SK-N-SH treated with all-trans-retinoic acid at 6 μM for 48 hours (cell line): ENCODE measurements at regions not wholly inside any gene's neighbourhood (a gene's known extent, or its start where the extent isn't known, plus 50 kb on each side); places are given as distances from the start of the nearest gene placed in this dataset.

Experiments
- ATAC-seq: fragments of 200-7000 bp; cut with Tn5 transposase; 3 replicates; pipeline ENCODE4 v1.9.1; 2020; ENCODE audit warnings: mild to moderate bottlenecking, moderate library complexity
- CSDC2 ChIP-seq: fragments of 250-450 bp; sonication (Bioruptor Pico); IDR thresholded peaks from 2 replicates; pipeline ENCODE4 v1.5.0; 2020; ENCODE audit warnings: mild to moderate bottlenecking, moderate library complexity
- CSRNP3 ChIP-seq: fragments of 250-450 bp; sonication (Bioruptor Pico); IDR thresholded peaks from 2 replicates; pipeline ENCODE4 v1.5.1; 2021; ENCODE audit warnings: mild to moderate bottlenecking, moderate library complexity
- ESRRG ChIP-seq: fragments of 250-450 bp; sonication (Bioruptor Pico); IDR thresholded peaks from 2 replicates; pipeline ENCODE4 v1.6.1; 2021; ENCODE audit warnings: mild to moderate bottlenecking
- ISL1 ChIP-seq: fragments of 250-450 bp; sonication (Bioruptor Pico); IDR thresholded peaks from 2 replicates; pipeline ENCODE4 v2.1.2; 2022; ENCODE audit warnings: mild to moderate bottlenecking, moderate library complexity
- OSR1 ChIP-seq: fragments of 250-450 bp; sonication (Bioruptor Pico); IDR thresholded peaks from 2 replicates; pipeline ENCODE4 v1.8.0; 2022; ENCODE audit warnings: moderate library complexity, mild to moderate bottlenecking, inconsistent platforms
- PATZ1 ChIP-seq: fragments of 250-450 bp; sonication (Bioruptor Pico); IDR thresholded peaks from 2 replicates; pipeline ENCODE4 v1.8.0; 2020; ENCODE audit warnings: mild to moderate bottlenecking, moderate library complexity, borderline replicate concordance
- POU6F1 ChIP-seq: fragments of 250-450 bp; sonication (Bioruptor Pico); IDR thresholded peaks from 2 replicates; pipeline ENCODE4 v1.8.0; 2021; ENCODE audit warnings: low read depth, mild to moderate bottlenecking, moderate library complexity, borderline replicate concordance
- PPARA ChIP-seq: fragments of 250-450 bp; sonication (Bioruptor Pico); IDR thresholded peaks from 2 replicates; pipeline ENCODE4 v1.5.0; 2020; ENCODE audit warnings: mild to moderate bottlenecking, borderline replicate concordance
- RARB ChIP-seq: fragments of 250-450 bp; sonication (Bioruptor Pico); IDR thresholded peaks from 2 replicates; pipeline ENCODE4 v1.8.0; 2021; ENCODE audit warnings: mild to moderate bottlenecking, moderate library complexity
- SNAI2 ChIP-seq: fragments of 250-450 bp; sonication (Bioruptor Pico); IDR thresholded peaks from 2 replicates; pipeline ENCODE4 v1.5.0; 2020; ENCODE audit warnings: mild to moderate bottlenecking, moderate library complexity
- TCF4 ChIP-seq: fragments of 250-450 bp; sonication (Bioruptor Pico); IDR thresholded peaks from 2 replicates; pipeline ENCODE4 v1.8.0; 2021; ENCODE audit warnings: mild to moderate bottlenecking, moderate library complexity, borderline replicate concordance
- TOX ChIP-seq: fragments of 250-450 bp; sonication (Bioruptor Pico); IDR thresholded peaks from 2 replicates; pipeline ENCODE4 v1.8.0; 2021; ENCODE audit warnings: mild to moderate bottlenecking, moderate library complexity, borderline replicate concordance
- TSHZ2 ChIP-seq: fragments of 250-450 bp; sonication (Bioruptor Pico); IDR thresholded peaks from 2 replicates; pipeline ENCODE4 v1.5.0; 2020; ENCODE audit warnings: mild to moderate bottlenecking, moderate library complexity
- ZC3H10 ChIP-seq: fragments of 250-450 bp; sonication (Bioruptor Pico); IDR thresholded peaks from 2 replicates; pipeline ENCODE4 v1.5.1; 2021; ENCODE audit warnings: mild to moderate bottlenecking, moderate library complexity
- ZFP3 ChIP-seq: fragments of 250-450 bp; sonication (Bioruptor Pico); IDR thresholded peaks from 2 replicates; pipeline ENCODE4 v1.5.0; 2020; ENCODE audit warnings: mild to moderate bottlenecking, moderate library complexity
- ZFP30 ChIP-seq: fragments of 450-650 bp; formaldehyde crosslinking; IDR thresholded peaks from 2 replicates; pipeline ENCODE4 v1.5.0; 2022; ENCODE audit warnings: mild to moderate bottlenecking, moderate library complexity
- ZNF565 ChIP-seq: fragments of 450-650 bp; formaldehyde crosslinking; conservative IDR thresholded peaks from 2 replicates; pipeline ENCODE4 v1.5.0; 2020; ENCODE audit warnings: low read depth, mild to moderate bottlenecking, moderate library complexity
- ZNF70 ChIP-seq: fragments of 450-650 bp; formaldehyde crosslinking; IDR thresholded peaks from 2 replicates; pipeline ENCODE4 v1.5.0; 2020; ENCODE audit warnings: mild to moderate bottlenecking, moderate library complexity
- ZNF8 ChIP-seq: fragments of 450-650 bp; formaldehyde crosslinking; IDR thresholded peaks from 2 replicates; pipeline ENCODE4 v1.5.0; 2020; ENCODE audit warnings: mild to moderate bottlenecking, moderate library complexity
- TF ChIP-seq, protein P1 (sequence below): fragments of 250-450 bp; sonication (Bioruptor Pico); IDR thresholded peaks from 2 replicates; pipeline ENCODE4 v1.5.1; 2020; ENCODE audit warnings: low read depth, mild to moderate bottlenecking, moderate library complexity

DNA sequence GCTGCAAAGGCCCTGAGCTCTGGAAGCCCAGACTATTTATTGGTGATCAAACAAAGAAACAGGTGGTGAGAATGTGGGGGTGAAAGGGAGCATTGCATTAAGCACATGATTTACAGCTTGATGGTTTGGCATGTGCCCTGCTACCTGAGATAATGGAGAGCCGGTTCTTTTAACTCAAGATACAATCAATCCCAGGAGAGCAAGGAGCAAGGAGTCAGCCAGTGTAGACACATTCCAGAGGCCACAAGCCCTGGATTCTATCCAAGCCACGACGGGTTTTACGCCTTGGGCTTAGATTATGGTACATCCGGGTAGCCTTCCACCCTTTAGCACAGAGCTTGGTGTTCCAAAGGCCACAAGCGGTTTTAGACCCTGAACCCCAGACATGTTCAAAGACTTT, 292.2 kb downstream of the CYLC2 start:
- TF ChIP-seq POU6F1 (no peak), CSRNP3 (CRISPR knock-in tag) (no peak), ISL1 (no peak), TOX (no peak), PPARA (CRISPR knock-in tag) (no peak)
- TF ChIP-seq, protein P1, sequence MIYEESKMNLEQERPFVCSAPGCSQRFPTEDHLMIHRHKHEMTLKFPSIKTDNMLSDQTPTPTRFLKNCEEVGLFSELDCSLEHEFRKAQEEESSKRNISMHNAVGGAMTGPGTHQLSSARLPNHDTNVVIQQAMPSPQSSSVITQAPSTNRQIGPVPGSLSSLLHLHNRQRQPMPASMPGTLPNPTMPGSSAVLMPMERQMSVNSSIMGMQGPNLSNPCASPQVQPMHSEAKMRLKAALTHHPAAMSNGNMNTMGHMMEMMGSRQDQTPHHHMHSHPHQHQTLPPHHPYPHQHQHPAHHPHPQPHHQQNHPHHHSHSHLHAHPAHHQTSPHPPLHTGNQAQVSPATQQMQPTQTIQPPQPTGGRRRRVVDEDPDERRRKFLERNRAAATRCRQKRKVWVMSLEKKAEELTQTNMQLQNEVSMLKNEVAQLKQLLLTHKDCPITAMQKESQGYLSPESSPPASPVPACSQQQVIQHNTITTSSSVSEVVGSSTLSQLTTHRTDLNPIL (CRISPR knock-in tag), result no peak
- ATAC-seq, result no peak

GRCh38 chr9:103296189-103296588, 301.1 kb downstream of the CYLC2 start:
- TF ChIP-seq OSR1, result no peak
- no peak for TF ChIP-seq PATZ1 (CRISPR knock-in tag)
- TF ChIP-seq ESRRG (CRISPR knock-in tag), result no peak
- no peak for TF ChIP-seq SNAI2 (CRISPR knock-in tag)
- TF ChIP-seq ZFP30 (CRISPR knock-in tag), result no peak
- ATAC-seq, result no peak

- ATAC-seq, result no peak
- TF ChIP-seq OSR1, result no peak
- TF ChIP-seq ESRRG (CRISPR knock-in tag), result no peak
- no peak for TF ChIP-seq CSDC2 (CRISPR knock-in tag)
- no peak for TF ChIP-seq RARB (CRISPR knock-in tag)
- TF ChIP-seq, protein P1 (CRISPR knock-in tag), result no peak
- TF ChIP-seq PATZ1 (CRISPR knock-in tag), result no peak
- no peak for TF ChIP-seq TSHZ2 (CRISPR knock-in tag)
- no peak for TF ChIP-seq CSRNP3 (CRISPR knock-in tag)
- no peak for TF ChIP-seq TOX
- no peak for TF ChIP-seq ZNF8 (CRISPR knock-in tag)
- TF ChIP-seq PPARA (CRISPR knock-in tag), result no peak
- no peak for TF ChIP-seq ZFP30 (CRISPR knock-in tag)
- no peak for TF ChIP-seq ZFP3 (CRISPR knock-in tag)
- TF ChIP-seq ZNF565 (CRISPR knock-in tag), result no peak
- TF ChIP-seq TCF4, result no peak
- TF ChIP-seq SNAI2 (CRISPR knock-in tag), result no peak
- no peak for TF ChIP-seq ISL1
- TF ChIP-seq ZNF70, result no peak
- TF ChIP-seq ZC3H10 (CRISPR knock-in tag), result no peak
- no peak for TF ChIP-seq POU6F1
These were observed 305.9 kb downstream of the CYLC2 start for GRCh38 chr9:103301051-103301450.
